HG03139 (cell line): ENCODE measurements at regions not wholly inside any gene's neighbourhood (a gene's known extent, or its start where the extent isn't known, plus 50 kb on each side); places are given as distances from the start of the nearest gene placed in this dataset.
"Not testable (repeated sequence)": the region's sequence is repeated elsewhere in the genome, so short reads cannot be mapped to it uniquely, and the experiment has no call there.

Source experiments
- ATAC-seq: cut with Tn5 transposase; IDR thresholded peaks from one replicate; pipeline ENCODE4 v1.9.1; 2021; ENCODE audit not compliant: unreplicated experiment

- ATAC-seq: no peak
These were observed 60.3 kb downstream of the EOMES start for GRCh38 chr3:27661797-27662196.

- no peak for ATAC-seq
These were observed 62.7 kb downstream of the EOMES start for GRCh38 chr3:27659279-27660021.

- ATAC-seq: no peak
These were observed 63.4 kb downstream of the EOMES start for GRCh38 chr3:27658741-27659140.

- no peak for ATAC-seq
These were observed 64.3 kb downstream of the EOMES start for GRCh38 chr3:27657871-27658270.

GRCh38 chr3:27657404-27657803 lies 64.7 kb downstream of the EOMES start:
- no peak for ATAC-seq

- no peak for ATAC-seq
These were observed 65.3 kb downstream of the EOMES start for GRCh38 chr3:27656790-27657189.

- ATAC-seq: no peak
These were observed 66.6 kb downstream of the EOMES start for GRCh38 chr3:27655547-27655946.

GRCh38 chr3:27653803-27654558 lies 68.1 kb downstream of the EOMES start:
- ATAC-seq: no peak

- no peak for ATAC-seq
These were observed 72.8 kb downstream of the EOMES start for GRCh38 chr3:27649277-27649676.

GRCh38 chr3:27646896-27647295 lies 75.2 kb downstream of the EOMES start:
- ATAC-seq: no peak

- ATAC-seq: no peak
These were observed 77.2 kb downstream of the EOMES start for GRCh38 chr3:27644941-27645340.

- no peak for ATAC-seq
These were observed 78.8 kb downstream of the EOMES start for GRCh38 chr3:27643355-27643754.

GRCh38 chr3:27642796-27643195 lies 79.3 kb downstream of the EOMES start:
- ATAC-seq: no peak

GRCh38 chr3:27641888-27642601 lies 80.1 kb downstream of the EOMES start:
- ATAC-seq: no peak

- ATAC-seq: no peak
These were observed 80.8 kb downstream of the EOMES start for GRCh38 chr3:27641271-27641800.

GRCh38 chr3:27639271-27639670 lies 82.9 kb downstream of the EOMES start:
- no peak for ATAC-seq

- ATAC-seq: no peak
These were observed 83.5 kb downstream of the EOMES start for GRCh38 chr3:27638594-27638993.

- no peak for ATAC-seq
These were observed 84.7 kb downstream of the EOMES start for GRCh38 chr3:27637346-27637995.

GRCh38 chr3:27635006-27635405 lies 87.1 kb downstream of the EOMES start:
- ATAC-seq: not testable (repeated sequence)

GRCh38 chr3:27633224-27633545 lies 88.9 kb downstream of the EOMES start:
- peak; percentile 22 for ATAC-seq
